ENCODE measurements at regions not wholly inside any gene's neighbourhood (a gene's known extent, or its start where the extent isn't known, plus 50 kb on each side); places are given as distances from the start of the nearest gene placed in this dataset.

DNA sequence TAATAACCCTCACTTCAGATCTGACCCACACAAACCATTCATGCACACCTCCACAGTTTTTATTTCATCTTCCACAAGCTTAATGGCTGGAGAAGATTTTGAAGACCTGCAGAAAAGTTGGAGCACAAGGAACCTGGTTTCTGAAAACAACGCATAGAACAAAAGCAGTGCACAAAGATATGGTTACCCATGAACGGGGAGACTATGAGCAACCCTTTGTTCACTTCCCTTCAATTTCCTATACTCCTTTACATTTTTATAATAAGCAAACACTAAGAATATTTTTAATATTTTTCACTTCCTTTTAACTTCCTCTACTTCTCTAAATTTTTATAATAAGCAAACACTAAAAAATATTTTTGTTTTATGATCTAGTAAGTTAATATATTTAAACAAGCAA, 103.5 kb upstream of the UBE2E2 start:
- Mint-ChIP-seq H3K4me1 (ENCODE audit: unreplicated experiment) (peaks cover 14% of the 10 kb centered on the region), H3K9me3 (peaks cover 10% of the 10 kb centered on the region), H3K27ac (peak overlapping the region; percentile 96), H3K36me3 (peaks cover 4% of the 10 kb centered on the region), H3K4me3 (no peak overlapping the region), H3K27me3 (no peaks in the 10 kb centered on the region)
- no peak for DNase-seq (ENCODE audit: extremely low spot score, unreplicated experiment)
- TF ChIP-seq, protein P1, sequence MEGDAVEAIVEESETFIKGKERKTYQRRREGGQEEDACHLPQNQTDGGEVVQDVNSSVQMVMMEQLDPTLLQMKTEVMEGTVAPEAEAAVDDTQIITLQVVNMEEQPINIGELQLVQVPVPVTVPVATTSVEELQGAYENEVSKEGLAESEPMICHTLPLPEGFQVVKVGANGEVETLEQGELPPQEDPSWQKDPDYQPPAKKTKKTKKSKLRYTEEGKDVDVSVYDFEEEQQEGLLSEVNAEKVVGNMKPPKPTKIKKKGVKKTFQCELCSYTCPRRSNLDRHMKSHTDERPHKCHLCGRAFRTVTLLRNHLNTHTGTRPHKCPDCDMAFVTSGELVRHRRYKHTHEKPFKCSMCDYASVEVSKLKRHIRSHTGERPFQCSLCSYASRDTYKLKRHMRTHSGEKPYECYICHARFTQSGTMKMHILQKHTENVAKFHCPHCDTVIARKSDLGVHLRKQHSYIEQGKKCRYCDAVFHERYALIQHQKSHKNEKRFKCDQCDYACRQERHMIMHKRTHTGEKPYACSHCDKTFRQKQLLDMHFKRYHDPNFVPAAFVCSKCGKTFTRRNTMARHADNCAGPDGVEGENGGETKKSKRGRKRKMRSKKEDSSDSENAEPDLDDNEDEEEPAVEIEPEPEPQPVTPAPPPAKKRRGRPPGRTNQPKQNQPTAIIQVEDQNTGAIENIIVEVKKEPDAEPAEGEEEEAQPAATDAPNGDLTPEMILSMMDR (conservative IDR thresholded peaks at IDR 0.05) = no peak

DNA sequence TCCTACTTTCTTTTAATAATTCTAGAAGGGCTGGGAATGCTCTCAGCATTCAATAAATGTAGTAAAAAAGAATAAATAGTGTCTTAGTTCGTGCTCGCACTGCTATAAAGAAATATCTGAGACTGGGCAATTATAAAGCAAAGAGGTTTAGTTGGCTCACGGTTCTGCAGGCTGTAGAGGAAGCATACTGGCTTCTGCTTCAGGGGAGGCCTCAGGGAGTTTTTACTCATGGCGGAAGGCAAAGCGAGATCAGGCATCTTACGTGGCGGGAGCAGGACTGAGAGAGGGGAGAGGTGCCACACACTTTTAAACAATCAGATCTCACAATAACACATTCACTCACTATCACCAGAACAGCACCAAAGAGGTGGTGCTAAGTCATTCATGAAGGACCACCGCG, 103.0 kb upstream of the UBE2E2 start:
- TF ChIP-seq, protein P1 (conservative IDR thresholded peaks at IDR 0.05) = no peak
- Mint-ChIP-seq H3K4me1 (ENCODE audit: unreplicated experiment) (peaks cover 17% of the 10 kb centered on the region), H3K27ac (peak overlapping the region; percentile 58), H3K4me3 (no peak overlapping the region), H3K9me3 (peaks cover 7% of the 10 kb centered on the region), H3K36me3 (peaks cover 2% of the 10 kb centered on the region), H3K27me3 (no peaks in the 10 kb centered on the region)
- DNase-seq (ENCODE audit: extremely low spot score, unreplicated experiment) = no peak

DNA sequence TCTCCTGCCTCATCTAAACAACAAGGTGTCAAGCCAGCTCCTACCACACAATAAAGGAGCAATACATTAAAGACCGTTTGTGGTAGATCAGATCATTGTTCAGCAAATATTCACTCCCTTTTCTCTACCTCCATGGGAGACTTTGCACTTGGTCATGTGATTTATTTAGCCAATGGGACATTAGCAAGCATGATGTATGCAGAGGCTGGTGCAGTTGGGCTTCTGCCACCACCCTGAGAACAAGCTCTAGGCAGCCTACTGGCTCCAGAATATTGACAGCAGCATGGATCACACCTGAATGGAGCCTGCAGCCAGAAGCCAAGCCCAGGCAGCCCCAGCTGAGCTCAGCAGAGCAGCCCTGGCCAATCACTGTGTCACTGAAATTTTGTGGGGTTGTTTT, 99.4 kb upstream of the UBE2E2 start:
- Mint-ChIP-seq H3K4me3 (no peak overlapping the region), H3K36me3 (no peaks in the 10 kb centered on the region), H3K4me1 (ENCODE audit: unreplicated experiment) (peaks cover 24% of the 10 kb centered on the region), H3K27ac (no peak overlapping the region), H3K9me3 (peaks cover 4% of the 10 kb centered on the region), H3K27me3 (no peaks in the 10 kb centered on the region)
- TF ChIP-seq, protein P1 (conservative IDR thresholded peaks at IDR 0.05) = no peak
- no peak for DNase-seq (ENCODE audit: extremely low spot score, unreplicated experiment)

DNA sequence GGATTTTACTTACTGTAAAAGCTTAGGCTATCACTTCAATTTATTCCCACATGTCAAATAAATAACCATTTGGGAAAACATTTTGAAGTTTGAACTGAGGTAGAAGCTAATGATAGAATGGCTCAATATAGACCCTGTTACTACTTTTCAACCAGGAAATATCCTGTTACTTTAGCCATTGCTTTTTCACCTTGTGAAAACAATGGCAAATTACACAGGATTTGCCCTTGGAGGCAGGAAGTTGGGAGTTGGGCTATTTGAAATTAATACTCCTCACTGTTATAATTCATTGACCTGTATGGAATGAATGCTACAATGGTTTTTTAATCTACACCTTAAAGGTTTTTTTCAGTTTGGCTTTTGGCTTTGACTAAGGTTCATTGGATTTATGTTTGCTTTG, 98.1 kb upstream of the UBE2E2 start:
- TF ChIP-seq, protein P1 (conservative IDR thresholded peaks at IDR 0.05) = no peak
- Mint-ChIP-seq H3K36me3 (no peaks in the 10 kb centered on the region), H3K4me3 (no peak overlapping the region), H3K27me3 (no peaks in the 10 kb centered on the region), H3K4me1 (ENCODE audit: unreplicated experiment) (peaks cover 19% of the 10 kb centered on the region), H3K27ac (no peak overlapping the region), H3K9me3 (peaks cover 3% of the 10 kb centered on the region)
- DNase-seq (ENCODE audit: extremely low spot score, unreplicated experiment) = no peak

DNA sequence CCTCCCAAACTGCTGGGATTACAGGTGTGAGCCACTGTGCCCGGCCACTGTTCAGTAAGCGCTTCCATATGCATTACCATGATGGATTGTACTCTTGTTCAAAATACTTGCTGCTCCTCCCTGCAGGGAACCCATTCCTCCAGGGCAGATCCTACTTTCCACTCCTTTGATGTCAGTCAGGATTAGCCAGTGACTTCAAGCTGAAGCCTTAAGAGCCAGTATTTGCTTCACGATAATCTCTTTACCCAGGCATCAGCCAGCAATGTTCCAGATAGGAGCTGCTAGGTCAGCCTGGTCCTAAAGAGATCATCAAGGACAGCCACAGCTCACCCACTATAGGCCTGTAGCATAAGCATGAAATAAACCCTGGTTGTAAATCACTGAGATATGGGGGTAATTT, 96.5 kb upstream of the UBE2E2 start:
- peaks cover 22% of the 10 kb centered on the region for H3K4me1 Mint-ChIP-seq (ENCODE audit: unreplicated experiment)
- no peaks in the 10 kb centered on the region for H3K27me3 Mint-ChIP-seq
- no peak overlapping the region for H3K4me3 Mint-ChIP-seq
- H3K9me3 Mint-ChIP-seq = peaks cover 5% of the 10 kb centered on the region
- no peak for DNase-seq (ENCODE audit: extremely low spot score, unreplicated experiment)
- H3K36me3 Mint-ChIP-seq = no peaks in the 10 kb centered on the region
- TF ChIP-seq, protein P1 (conservative IDR thresholded peaks at IDR 0.05) = no peak
- no peak overlapping the region for H3K27ac Mint-ChIP-seq

DNA sequence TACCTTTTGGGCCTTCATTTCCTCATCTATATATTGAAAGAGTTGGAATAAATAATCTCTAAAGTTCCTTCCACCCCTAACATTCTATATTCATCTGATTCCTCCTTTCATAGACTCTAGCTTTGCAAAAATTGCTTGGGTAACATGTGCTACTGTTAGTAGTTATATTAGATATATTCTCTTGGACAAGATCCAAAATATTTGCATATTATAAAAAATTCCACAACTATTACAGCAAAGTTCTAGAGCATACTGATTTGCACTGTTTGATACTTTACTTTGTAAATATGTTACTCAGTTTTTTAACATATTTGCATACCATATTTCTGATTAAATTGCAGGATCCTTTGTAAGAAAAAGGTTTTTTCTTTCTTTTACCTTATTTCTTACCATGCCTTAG, 95.9 kb upstream of the UBE2E2 start:
- Mint-ChIP-seq H3K4me1 (ENCODE audit: unreplicated experiment) (peaks cover 24% of the 10 kb centered on the region), H3K27ac (no peak overlapping the region), H3K36me3 (no peaks in the 10 kb centered on the region), H3K9me3 (peaks cover 8% of the 10 kb centered on the region), H3K4me3 (no peak overlapping the region), H3K27me3 (no peaks in the 10 kb centered on the region)
- DNase-seq (ENCODE audit: extremely low spot score, unreplicated experiment) = no peak
- TF ChIP-seq, protein P1 (conservative IDR thresholded peaks at IDR 0.05) = no peak
